PFSK-1 (cell line): ENCODE measurements at regions not wholly inside any gene's neighbourhood (a gene's known extent, or its start where the extent isn't known, plus 50 kb on each side); places are given as distances from the start of the nearest gene placed in this dataset.

ENCODE experiments used
- FOXP2 ChIP-seq: optimal IDR thresholded peaks from 2 replicates; pipeline ENCODE3; 2011; ENCODE audit warnings: borderline replicate concordance, control low read depth, inconsistent platforms; ENCODE audit not compliant: insufficient read depth; ENCODE audit errors: extremely low read length, extremely low read depth
- POLR2AphosphoS5 ChIP-seq: IDR thresholded peaks from 2 replicates; pipeline ENCODE4 v1.6.1; 2012; ENCODE audit warnings: low read depth, mild to moderate bottlenecking, control low read depth, low read length, moderate library complexity
- SIN3A ChIP-seq: IDR thresholded peaks from 2 replicates; pipeline ENCODE4 v1.6.1; 2012; ENCODE audit warnings: mild to moderate bottlenecking, low read length, moderate library complexity, borderline replicate concordance; ENCODE audit not compliant: insufficient read depth
- TAF1 ChIP-seq: IDR thresholded peaks from 2 replicates; pipeline ENCODE4 v1.6.1; 2012; ENCODE audit warnings: low read length, control low read depth, borderline replicate concordance; ENCODE audit not compliant: insufficient read depth
- TF ChIP-seq, protein P1 (sequence below), 2 experiments: IDR thresholded peaks; 2 replicates each; pipeline versions ENCODE4 v1.6.1 to v1.8.0; 2011 to 2012; ENCODE audit warnings: low read depth in 2 of 2, low read length in 2 of 2, control low read depth in 1 of 2, inconsistent platforms in 1 of 2, mild to moderate bottlenecking in 1 of 2, moderate library complexity in 1 of 2; ENCODE audit not compliant: insufficient read depth in 1 of 2

DNA sequence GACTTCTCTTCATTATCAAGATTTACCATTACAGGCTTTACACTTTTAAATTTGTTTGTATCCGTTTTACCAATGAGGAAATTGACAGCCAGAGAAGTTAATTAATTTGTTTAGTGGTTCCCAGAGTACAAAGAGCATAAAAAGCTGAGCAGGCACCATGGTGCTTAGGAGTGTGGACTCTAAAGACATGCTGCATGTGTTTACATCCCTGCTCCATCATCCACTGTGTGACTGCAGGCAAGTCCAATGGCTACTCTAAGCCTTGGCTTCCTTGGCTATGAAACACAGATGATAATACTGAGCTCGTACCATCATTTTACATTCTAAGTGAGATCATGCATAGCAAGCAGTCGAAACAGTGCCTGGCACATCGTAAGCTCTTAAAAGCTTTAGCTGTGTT lies 108.0 kb upstream of the SLC35G4 start:
- TF ChIP-seq SIN3A (no peak), POLR2AphosphoS5 (no peak), TAF1 (no peak), FOXP2 (no peak)
- TF ChIP-seq, protein P1, sequence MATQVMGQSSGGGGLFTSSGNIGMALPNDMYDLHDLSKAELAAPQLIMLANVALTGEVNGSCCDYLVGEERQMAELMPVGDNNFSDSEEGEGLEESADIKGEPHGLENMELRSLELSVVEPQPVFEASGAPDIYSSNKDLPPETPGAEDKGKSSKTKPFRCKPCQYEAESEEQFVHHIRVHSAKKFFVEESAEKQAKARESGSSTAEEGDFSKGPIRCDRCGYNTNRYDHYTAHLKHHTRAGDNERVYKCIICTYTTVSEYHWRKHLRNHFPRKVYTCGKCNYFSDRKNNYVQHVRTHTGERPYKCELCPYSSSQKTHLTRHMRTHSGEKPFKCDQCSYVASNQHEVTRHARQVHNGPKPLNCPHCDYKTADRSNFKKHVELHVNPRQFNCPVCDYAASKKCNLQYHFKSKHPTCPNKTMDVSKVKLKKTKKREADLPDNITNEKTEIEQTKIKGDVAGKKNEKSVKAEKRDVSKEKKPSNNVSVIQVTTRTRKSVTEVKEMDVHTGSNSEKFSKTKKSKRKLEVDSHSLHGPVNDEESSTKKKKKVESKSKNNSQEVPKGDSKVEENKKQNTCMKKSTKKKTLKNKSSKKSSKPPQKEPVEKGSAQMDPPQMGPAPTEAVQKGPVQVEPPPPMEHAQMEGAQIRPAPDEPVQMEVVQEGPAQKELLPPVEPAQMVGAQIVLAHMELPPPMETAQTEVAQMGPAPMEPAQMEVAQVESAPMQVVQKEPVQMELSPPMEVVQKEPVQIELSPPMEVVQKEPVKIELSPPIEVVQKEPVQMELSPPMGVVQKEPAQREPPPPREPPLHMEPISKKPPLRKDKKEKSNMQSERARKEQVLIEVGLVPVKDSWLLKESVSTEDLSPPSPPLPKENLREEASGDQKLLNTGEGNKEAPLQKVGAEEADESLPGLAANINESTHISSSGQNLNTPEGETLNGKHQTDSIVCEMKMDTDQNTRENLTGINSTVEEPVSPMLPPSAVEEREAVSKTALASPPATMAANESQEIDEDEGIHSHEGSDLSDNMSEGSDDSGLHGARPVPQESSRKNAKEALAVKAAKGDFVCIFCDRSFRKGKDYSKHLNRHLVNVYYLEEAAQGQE (IDR thresholded peaks at IDR 0.05; ENCODE audit: insufficient read depth in 1 of 2, low read depth in 2 of 2, low read length in 2 of 2): no peak
